Vagina (tissue), 2 donors: ENCODE measurements at regions not wholly inside any gene's neighbourhood (a gene's known extent, or its start where the extent isn't known, plus 50 kb on each side); places are given as distances from the start of the nearest gene placed in this dataset.

Experiments used
- DNase-seq, 2 donors: peaks; one replicate each; pipeline ENCODE4 v3.0.0-alpha.2; 2017; ENCODE audit errors: extremely low spot score in 2 of 2
- H3K27ac ChIP-seq: fragments of 200-600 bp; sonication (generic); one replicate; pipeline ENCODE4 v1.5.1; 2019
- H3K27me3 ChIP-seq: fragments of 200-600 bp; sonication (generic); one replicate; pipeline ENCODE4 v1.5.1; 2019
- H3K36me3 ChIP-seq, 2 donors: fragments of 200-600 bp; sonication (generic); one replicate each; pipeline ENCODE4 v1.5.1; 2017 to 2019
- H3K4me1 ChIP-seq: fragments of 200-600 bp; sonication (generic); one replicate; pipeline ENCODE4 v1.5.1; 2019
- H3K4me3 ChIP-seq, 2 donors: fragments of 200-600 bp; sonication (generic); 1 replicate in 1 of 2; 2 replicates in 1 of 2; pipeline ENCODE4 v1.5.1; 2016 to 2019
- H3K9me3 ChIP-seq: fragments of 200-600 bp; sonication (generic); one replicate; pipeline ENCODE4 v1.5.1; 2019
- POLR2A ChIP-seq, 2 donors: fragments of 450-650 bp; IDR thresholded peaks; one replicate each; pipeline ENCODE4 v1.6.1; 2017; ENCODE audit warnings: antibody characterized with exemption in 2 of 2, mild to moderate bottlenecking in 2 of 2, moderate library complexity in 2 of 2
- POLR2AphosphoS5 ChIP-seq, 2 donors: sonication (generic); formaldehyde crosslinking; IDR thresholded peaks; one replicate each; pipeline ENCODE4 v1.9.0; 2017; ENCODE audit warnings: antibody characterized with exemption in 2 of 2, mild to moderate bottlenecking in 2 of 2, low read depth in 1 of 2; ENCODE audit not compliant: insufficient read depth in 1 of 2
- intact Hi-C: fragments of 100-400 bp; cut with DNase I; formaldehyde crosslinking; loops from one replicate; pipeline ENCODE4 v1.15.1; 2023
- TF ChIP-seq, protein P1 (sequence below), 3 experiments: fragments of 450-650 bp in 2 of 3; fragments of 200-600 bp in 1 of 3; sonication (generic) in 1 of 3; IDR thresholded peaks; one replicate each; pipeline ENCODE4 v1.5.1; 2017 to 2019; ENCODE audit warnings: antibody characterized with exemption in 3 of 3, mild to moderate bottlenecking in 2 of 3, moderate library complexity in 2 of 3

DNA sequence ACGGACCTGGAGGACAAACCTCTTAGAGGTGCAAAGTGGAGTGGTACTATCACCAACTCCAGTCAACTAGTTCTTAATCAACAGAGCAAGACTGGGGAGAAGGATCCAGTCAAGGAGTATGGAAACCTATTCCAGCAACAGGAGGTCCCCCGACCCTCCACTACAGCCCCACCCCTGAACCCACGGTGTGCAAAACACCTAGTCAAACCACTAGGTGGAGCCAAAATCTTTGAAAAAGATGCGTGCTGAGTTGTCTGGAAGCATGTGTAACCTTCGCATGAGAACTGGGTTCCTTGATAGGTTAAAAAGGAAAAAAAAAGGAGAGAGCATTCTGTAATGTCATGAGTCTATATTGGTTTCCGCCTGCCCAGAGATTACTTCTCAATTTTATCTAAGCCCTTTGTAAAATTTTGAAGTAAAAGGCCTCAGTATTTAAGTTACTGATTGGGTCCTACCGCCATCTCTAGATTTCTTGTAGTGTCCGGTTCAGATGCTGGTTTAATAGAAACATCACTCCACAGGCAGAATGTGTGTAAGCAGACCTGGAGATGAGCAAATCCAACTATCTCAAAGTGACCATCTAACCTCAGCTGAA is 81.9 kb upstream of the HAO2 start:
- H3K4me3 ChIP-seq = no peak overlapping the region
- no peaks in the 10 kb centered on the region for H3K27me3 ChIP-seq
- no peak overlapping the region for H3K27ac ChIP-seq
- intact Hi-C loops = no loop called here
- H3K36me3 ChIP-seq = no peaks in the 10 kb centered on the region
- no peaks in the 10 kb centered on the region for H3K4me1 ChIP-seq
- H3K9me3 ChIP-seq = no peaks in the 10 kb centered on the region
- DNase-seq = no peak
- TF ChIP-seq, protein P1, sequence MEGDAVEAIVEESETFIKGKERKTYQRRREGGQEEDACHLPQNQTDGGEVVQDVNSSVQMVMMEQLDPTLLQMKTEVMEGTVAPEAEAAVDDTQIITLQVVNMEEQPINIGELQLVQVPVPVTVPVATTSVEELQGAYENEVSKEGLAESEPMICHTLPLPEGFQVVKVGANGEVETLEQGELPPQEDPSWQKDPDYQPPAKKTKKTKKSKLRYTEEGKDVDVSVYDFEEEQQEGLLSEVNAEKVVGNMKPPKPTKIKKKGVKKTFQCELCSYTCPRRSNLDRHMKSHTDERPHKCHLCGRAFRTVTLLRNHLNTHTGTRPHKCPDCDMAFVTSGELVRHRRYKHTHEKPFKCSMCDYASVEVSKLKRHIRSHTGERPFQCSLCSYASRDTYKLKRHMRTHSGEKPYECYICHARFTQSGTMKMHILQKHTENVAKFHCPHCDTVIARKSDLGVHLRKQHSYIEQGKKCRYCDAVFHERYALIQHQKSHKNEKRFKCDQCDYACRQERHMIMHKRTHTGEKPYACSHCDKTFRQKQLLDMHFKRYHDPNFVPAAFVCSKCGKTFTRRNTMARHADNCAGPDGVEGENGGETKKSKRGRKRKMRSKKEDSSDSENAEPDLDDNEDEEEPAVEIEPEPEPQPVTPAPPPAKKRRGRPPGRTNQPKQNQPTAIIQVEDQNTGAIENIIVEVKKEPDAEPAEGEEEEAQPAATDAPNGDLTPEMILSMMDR (IDR thresholded peaks at IDR 0.05) = no peak
- TF ChIP-seq POLR2AphosphoS5 (IDR thresholded peaks at IDR 0.05; ENCODE audit: insufficient read depth in 1 of 2, low read depth in 1 of 2) (no peak), POLR2A (IDR thresholded peaks at IDR 0.05) (no peak)

DNA sequence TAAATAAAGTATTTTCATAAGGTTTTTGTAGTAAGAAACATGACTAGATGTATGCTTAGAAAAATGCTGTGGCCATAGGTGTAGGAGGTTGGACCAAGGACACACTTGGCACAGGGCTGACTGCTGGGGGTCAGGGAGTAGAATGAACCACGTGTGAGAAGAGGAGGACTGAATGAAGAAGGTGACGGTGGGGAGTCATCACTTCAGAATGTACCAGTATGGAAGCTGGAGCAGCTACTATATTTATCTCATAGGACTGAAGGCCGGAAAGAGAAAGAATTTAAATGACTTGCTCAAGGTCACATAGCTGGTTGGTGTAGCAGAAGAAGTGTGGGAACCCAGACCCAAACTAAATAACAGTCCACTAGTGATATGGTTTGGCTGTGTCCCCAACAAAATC is 79.8 kb upstream of the HAO2 start:
- intact Hi-C loops = no loop called here

GRCh38 chr1:119290297-119290696 is 78.3 kb upstream of the HAO2 start:
- no peak for DNase-seq
- Histone ChIP-seq H3K36me3 (no peaks in the 10 kb centered on the region), H3K4me3 (no peak overlapping the region), H3K4me1 (no peaks in the 10 kb centered on the region), H3K9me3 (no peaks in the 10 kb centered on the region), H3K27me3 (no peaks in the 10 kb centered on the region), H3K27ac (no peak overlapping the region)
- TF ChIP-seq, protein P1 (IDR thresholded peaks at IDR 0.05) = no peak
- TF ChIP-seq POLR2AphosphoS5 (IDR thresholded peaks at IDR 0.05; ENCODE audit: insufficient read depth in 1 of 2, low read depth in 1 of 2) (no peak), POLR2A (IDR thresholded peaks at IDR 0.05) (no peak)
- intact Hi-C loops = no loop called here

More for the DNA sequence above, 79.8 kb upstream of the HAO2 start:
- Histone ChIP-seq H3K27me3 (no peaks in the 10 kb centered on the region), H3K4me3 (no peak overlapping the region), H3K9me3 (no peaks in the 10 kb centered on the region), H3K27ac (no peak overlapping the region), H3K36me3 (no peaks in the 10 kb centered on the region), H3K4me1 (no peaks in the 10 kb centered on the region)
- no peak for DNase-seq
- TF ChIP-seq POLR2AphosphoS5 (IDR thresholded peaks at IDR 0.05; ENCODE audit: insufficient read depth in 1 of 2, low read depth in 1 of 2) = no peak

DNA sequence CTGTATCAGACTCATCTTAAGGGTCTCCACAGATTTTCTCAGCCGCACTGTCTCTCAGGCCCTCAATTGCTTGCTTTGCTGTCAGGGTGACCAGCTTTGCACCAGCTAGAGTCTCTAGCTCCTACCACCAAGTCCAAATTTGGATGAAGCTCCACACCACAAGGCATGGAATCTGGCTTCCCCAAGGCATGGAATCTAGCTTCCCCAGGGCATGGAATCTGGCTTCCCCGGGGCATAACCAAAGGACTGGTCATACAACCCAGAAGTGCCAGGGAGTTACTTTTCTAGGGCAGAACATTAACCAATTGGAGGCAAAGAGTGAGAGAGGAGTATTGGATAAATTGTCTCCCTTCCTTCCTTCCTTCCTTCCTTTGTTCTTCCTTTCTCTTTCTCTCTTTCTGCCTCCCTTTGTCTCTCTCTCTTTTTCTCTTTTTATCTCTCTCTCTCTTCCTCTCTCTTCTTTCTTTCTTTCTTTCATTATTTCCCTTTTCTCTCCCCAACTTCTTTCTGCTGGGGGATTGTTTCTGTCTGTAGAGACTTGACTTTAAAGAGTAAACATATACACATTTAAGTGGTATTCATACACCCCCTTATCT is 76.9 kb upstream of the HAO2 start:
- H3K4me1 ChIP-seq = no peaks in the 10 kb centered on the region
- TF ChIP-seq POLR2AphosphoS5 (IDR thresholded peaks at IDR 0.05; ENCODE audit: insufficient read depth in 1 of 2, low read depth in 1 of 2) (no peak), POLR2A (IDR thresholded peaks at IDR 0.05) (no peak)
- TF ChIP-seq, protein P1 (IDR thresholded peaks at IDR 0.05) = no peak
- DNase-seq = no peak
- H3K4me3 ChIP-seq = no peak overlapping the region
- no peaks in the 10 kb centered on the region for H3K9me3 ChIP-seq
- no peak overlapping the region for H3K27ac ChIP-seq
- intact Hi-C loops = no loop called here
- H3K27me3 ChIP-seq = no peaks in the 10 kb centered on the region
- H3K36me3 ChIP-seq = no peaks in the 10 kb centered on the region

DNA sequence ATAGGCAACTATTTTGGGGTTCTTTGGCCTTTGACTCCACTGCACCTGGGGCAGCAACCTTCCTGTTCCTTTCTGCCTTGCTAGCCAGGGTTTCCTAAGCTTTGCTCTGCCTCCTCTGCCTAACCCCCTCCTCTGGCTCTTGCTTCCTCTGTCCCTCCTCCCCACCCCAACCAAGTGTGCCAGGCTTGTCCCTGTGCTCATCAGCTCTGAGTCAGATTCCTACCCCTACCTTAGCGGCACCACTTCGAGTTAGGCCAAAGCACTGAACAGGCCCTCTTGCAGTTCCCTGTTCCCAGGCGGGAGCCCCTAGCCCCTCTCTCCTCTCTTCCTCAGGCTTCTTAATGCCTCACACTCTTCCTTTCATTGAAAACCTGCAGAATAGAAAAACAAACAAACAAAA is 74.8 kb upstream of the HAO2 start:
- TF ChIP-seq POLR2AphosphoS5 (IDR thresholded peaks at IDR 0.05; ENCODE audit: insufficient read depth in 1 of 2, low read depth in 1 of 2) (no peak), POLR2A (IDR thresholded peaks at IDR 0.05) (no peak)
- TF ChIP-seq, protein P1 (IDR thresholded peaks at IDR 0.05) = no peak
- Histone ChIP-seq H3K4me3 (no peak overlapping the region), H3K4me1 (no peaks in the 10 kb centered on the region), H3K36me3 (no peaks in the 10 kb centered on the region), H3K27ac (no peak overlapping the region), H3K9me3 (no peaks in the 10 kb centered on the region), H3K27me3 (no peaks in the 10 kb centered on the region)
- DNase-seq = no peak
- intact Hi-C loops = no loop called here
